ENCODE measurements at regions not wholly inside any gene's neighbourhood (a gene's known extent, or its start where the extent isn't known, plus 50 kb on each side); places are given as distances from the start of the nearest gene placed in this dataset.

DNA sequence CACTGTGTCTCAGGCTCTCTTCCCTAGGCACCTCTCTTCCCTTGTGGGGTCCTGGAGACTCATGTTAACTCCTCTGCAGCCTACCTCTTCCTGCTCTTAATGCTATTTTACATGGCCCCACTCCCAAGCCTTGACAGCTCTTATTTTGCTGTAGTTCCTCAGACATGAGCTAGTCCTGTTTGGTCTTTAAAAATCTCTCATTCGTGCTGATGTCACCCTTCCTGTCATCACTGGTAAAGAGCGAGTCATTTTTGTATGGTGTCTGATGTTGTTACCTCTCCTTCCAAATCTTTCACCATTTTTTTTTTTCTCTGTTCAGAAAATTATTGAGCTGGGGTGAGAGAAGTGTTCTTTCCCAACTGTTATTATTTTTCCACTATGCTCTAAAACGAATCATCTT lies 84.8 kb upstream of the ZBED5 start:
- TF ChIP-seq, protein P1, sequence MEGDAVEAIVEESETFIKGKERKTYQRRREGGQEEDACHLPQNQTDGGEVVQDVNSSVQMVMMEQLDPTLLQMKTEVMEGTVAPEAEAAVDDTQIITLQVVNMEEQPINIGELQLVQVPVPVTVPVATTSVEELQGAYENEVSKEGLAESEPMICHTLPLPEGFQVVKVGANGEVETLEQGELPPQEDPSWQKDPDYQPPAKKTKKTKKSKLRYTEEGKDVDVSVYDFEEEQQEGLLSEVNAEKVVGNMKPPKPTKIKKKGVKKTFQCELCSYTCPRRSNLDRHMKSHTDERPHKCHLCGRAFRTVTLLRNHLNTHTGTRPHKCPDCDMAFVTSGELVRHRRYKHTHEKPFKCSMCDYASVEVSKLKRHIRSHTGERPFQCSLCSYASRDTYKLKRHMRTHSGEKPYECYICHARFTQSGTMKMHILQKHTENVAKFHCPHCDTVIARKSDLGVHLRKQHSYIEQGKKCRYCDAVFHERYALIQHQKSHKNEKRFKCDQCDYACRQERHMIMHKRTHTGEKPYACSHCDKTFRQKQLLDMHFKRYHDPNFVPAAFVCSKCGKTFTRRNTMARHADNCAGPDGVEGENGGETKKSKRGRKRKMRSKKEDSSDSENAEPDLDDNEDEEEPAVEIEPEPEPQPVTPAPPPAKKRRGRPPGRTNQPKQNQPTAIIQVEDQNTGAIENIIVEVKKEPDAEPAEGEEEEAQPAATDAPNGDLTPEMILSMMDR (IDR thresholded peaks at IDR 0.05): no peak
- TF ChIP-seq POLR2A (IDR thresholded peaks at IDR 0.05): no peak
